ENCODE measurements at regions not wholly inside any gene's neighbourhood (a gene's known extent, or its start where the extent isn't known, plus 50 kb on each side); places are given as distances from the start of the nearest gene placed in this dataset.

- Mint-ChIP-seq H3K4me3 (no peak overlapping the region), H3K9me3 (no peaks in the 10 kb centered on the region), H3K27ac (no peak overlapping the region), H3K4me1 (no peaks in the 10 kb centered on the region), H3K36me3 (ENCODE audit: low read depth) (no peaks in the 10 kb centered on the region), H3K27me3 (peaks cover 24% of the 10 kb centered on the region)
- ATAC-seq (no peak), DNase-seq (no peak)
Observed at GRCh38 chr9:7360513-7360912, 439.1 kb downstream of the DMAC1 start.

- Mint-ChIP-seq H3K9me3 (no peaks in the 10 kb centered on the region), H3K4me1 (peaks cover 4% of the 10 kb centered on the region), H3K36me3 (ENCODE audit: low read depth) (no peaks in the 10 kb centered on the region), H3K27ac (no peak overlapping the region), H3K4me3 (no peak overlapping the region), H3K27me3 (peaks cover 33% of the 10 kb centered on the region)
- DNase-seq: no peak
- ATAC-seq: no peak
Observed at GRCh38 chr9:7358876-7359275, 440.7 kb downstream of the DMAC1 start.

- H3K4me1 Mint-ChIP-seq: peaks cover 4% of the 10 kb centered on the region
- H3K9me3 Mint-ChIP-seq: no peaks in the 10 kb centered on the region
- H3K4me3 Mint-ChIP-seq: no peak overlapping the region
- no peaks in the 10 kb centered on the region for H3K36me3 Mint-ChIP-seq (ENCODE audit: low read depth)
- peak overlapping the region; percentile 15 for H3K27ac Mint-ChIP-seq
- peaks cover 36% of the 10 kb centered on the region for H3K27me3 Mint-ChIP-seq
- DNase-seq: no peak
- ATAC-seq: peak; percentile 63
Observed at GRCh38 chr9:7354704-7355103, 444.9 kb downstream of the DMAC1 start.

GRCh38 chr9:7348692-7349091, 450.9 kb downstream of the DMAC1 start:
- ATAC-seq: no peak
- peaks cover 9% of the 10 kb centered on the region for H3K9me3 Mint-ChIP-seq
- no peak overlapping the region for H3K27ac Mint-ChIP-seq
- H3K36me3 Mint-ChIP-seq (ENCODE audit: low read depth): no peaks in the 10 kb centered on the region
- no peak for DNase-seq
- no peaks in the 10 kb centered on the region for H3K4me1 Mint-ChIP-seq
- peaks cover 19% of the 10 kb centered on the region for H3K27me3 Mint-ChIP-seq
- H3K4me3 Mint-ChIP-seq: no peak overlapping the region

GRCh38 chr9:7347556-7347955, 452.0 kb downstream of the DMAC1 start:
- peaks cover 9% of the 10 kb centered on the region for H3K9me3 Mint-ChIP-seq
- no peak overlapping the region for H3K4me3 Mint-ChIP-seq
- H3K4me1 Mint-ChIP-seq: no peaks in the 10 kb centered on the region

GRCh38 chr9:7346144-7346543, 453.4 kb downstream of the DMAC1 start:
- H3K4me3 Mint-ChIP-seq: no peak overlapping the region
- no peak overlapping the region for H3K27ac Mint-ChIP-seq
- H3K9me3 Mint-ChIP-seq: peaks cover 9% of the 10 kb centered on the region
- DNase-seq (no peak), ATAC-seq (no peak)
- H3K27me3 Mint-ChIP-seq: peaks cover 10% of the 10 kb centered on the region
- no peaks in the 10 kb centered on the region for H3K36me3 Mint-ChIP-seq (ENCODE audit: low read depth)
- H3K4me1 Mint-ChIP-seq: peaks cover 8% of the 10 kb centered on the region

More at GRCh38 chr9:7347556-7347955, 452.0 kb downstream of the DMAC1 start:
- Mint-ChIP-seq H3K27me3 (peaks cover 15% of the 10 kb centered on the region), H3K36me3 (ENCODE audit: low read depth) (no peaks in the 10 kb centered on the region), H3K27ac (no peak overlapping the region)
- DNase-seq (no peak), ATAC-seq (no peak)

- H3K4me1 Mint-ChIP-seq: peaks cover 8% of the 10 kb centered on the region
- no peaks in the 10 kb centered on the region for H3K36me3 Mint-ChIP-seq (ENCODE audit: low read depth)
- no peaks in the 10 kb centered on the region for H3K9me3 Mint-ChIP-seq
- H3K4me3 Mint-ChIP-seq: no peak overlapping the region
- H3K27me3 Mint-ChIP-seq: peaks cover 15% of the 10 kb centered on the region
- H3K27ac Mint-ChIP-seq: no peak overlapping the region
- DNase-seq (no peak), ATAC-seq (no peak)
Observed at GRCh38 chr9:7342736-7343135, 456.8 kb downstream of the DMAC1 start.

- ATAC-seq (no peak), DNase-seq (no peak)
- Mint-ChIP-seq H3K36me3 (ENCODE audit: low read depth) (no peaks in the 10 kb centered on the region), H3K27me3 (peaks cover 15% of the 10 kb centered on the region), H3K4me1 (peaks cover 8% of the 10 kb centered on the region), H3K4me3 (no peak overlapping the region), H3K9me3 (no peaks in the 10 kb centered on the region), H3K27ac (no peak overlapping the region)
Observed at GRCh38 chr9:7342229-7342628, 457.3 kb downstream of the DMAC1 start.

- Mint-ChIP-seq H3K36me3 (ENCODE audit: low read depth) (no peaks in the 10 kb centered on the region), H3K27me3 (peaks cover 15% of the 10 kb centered on the region), H3K4me1 (peaks cover 8% of the 10 kb centered on the region), H3K27ac (no peak overlapping the region), H3K4me3 (no peak overlapping the region), H3K9me3 (no peaks in the 10 kb centered on the region)
- DNase-seq (no peak), ATAC-seq (no peak)
Observed at GRCh38 chr9:7341571-7341970, 458.0 kb downstream of the DMAC1 start.

GRCh38 chr9:7340451-7340850, 459.1 kb downstream of the DMAC1 start:
- Mint-ChIP-seq H3K4me3 (no peak overlapping the region), H3K4me1 (peaks cover 8% of the 10 kb centered on the region), H3K27ac (no peak overlapping the region), H3K9me3 (no peaks in the 10 kb centered on the region), H3K36me3 (ENCODE audit: low read depth) (no peaks in the 10 kb centered on the region), H3K27me3 (peaks cover 15% of the 10 kb centered on the region)
- ATAC-seq (no peak), DNase-seq (no peak)

GRCh38 chr9:7338586-7339281, 460.8 kb downstream of the DMAC1 start:
- no peak for ATAC-seq
- H3K4me3 Mint-ChIP-seq: no peak overlapping the region

GRCh38 chr9:7336356-7337065, 463.1 kb downstream of the DMAC1 start:
- Mint-ChIP-seq H3K4me1 (no peaks in the 10 kb centered on the region), H3K4me3 (no peak overlapping the region), H3K27ac (no peak overlapping the region), H3K9me3 (no peaks in the 10 kb centered on the region), H3K36me3 (ENCODE audit: low read depth) (no peaks in the 10 kb centered on the region), H3K27me3 (peaks cover 11% of the 10 kb centered on the region)
- ATAC-seq: no peak
- DNase-seq: no peak

More at GRCh38 chr9:7338586-7339281, 460.8 kb downstream of the DMAC1 start:
- peaks cover 11% of the 10 kb centered on the region for H3K27me3 Mint-ChIP-seq
- H3K27ac Mint-ChIP-seq: no peak overlapping the region
- H3K4me1 Mint-ChIP-seq: peaks cover 8% of the 10 kb centered on the region
- no peaks in the 10 kb centered on the region for H3K36me3 Mint-ChIP-seq (ENCODE audit: low read depth)
- no peak for DNase-seq
- no peaks in the 10 kb centered on the region for H3K9me3 Mint-ChIP-seq

GRCh38 chr9:7333719-7334118, 465.9 kb downstream of the DMAC1 start:
- peaks cover 7% of the 10 kb centered on the region for H3K27me3 Mint-ChIP-seq
- no peaks in the 10 kb centered on the region for H3K9me3 Mint-ChIP-seq
- no peaks in the 10 kb centered on the region for H3K4me1 Mint-ChIP-seq
- DNase-seq (no peak), ATAC-seq (no peak)
- H3K4me3 Mint-ChIP-seq: no peak overlapping the region
- no peaks in the 10 kb centered on the region for H3K36me3 Mint-ChIP-seq (ENCODE audit: low read depth)
- no peak overlapping the region for H3K27ac Mint-ChIP-seq

- H3K27me3 Mint-ChIP-seq: peaks cover 5% of the 10 kb centered on the region
- ATAC-seq: no peak
- no peaks in the 10 kb centered on the region for H3K36me3 Mint-ChIP-seq (ENCODE audit: low read depth)
- H3K9me3 Mint-ChIP-seq: no peaks in the 10 kb centered on the region
- no peak overlapping the region for H3K4me3 Mint-ChIP-seq
- H3K4me1 Mint-ChIP-seq: no peaks in the 10 kb centered on the region
- H3K27ac Mint-ChIP-seq: no peak overlapping the region
- DNase-seq: no peak
Observed at GRCh38 chr9:7332780-7333179, 466.8 kb downstream of the DMAC1 start.

GRCh38 chr9:7328453-7328852, 471.1 kb downstream of the DMAC1 start:
- H3K4me1 Mint-ChIP-seq: no peaks in the 10 kb centered on the region
- no peak for ATAC-seq

More at GRCh38 chr9:7328453-7328852, 471.1 kb downstream of the DMAC1 start:
- DNase-seq: no peak
- Mint-ChIP-seq H3K9me3 (no peaks in the 10 kb centered on the region), H3K4me3 (no peak overlapping the region), H3K36me3 (ENCODE audit: low read depth) (no peaks in the 10 kb centered on the region), H3K27ac (no peak overlapping the region), H3K27me3 (peaks cover 8% of the 10 kb centered on the region)

All from activated naive CD8-positive, alpha-beta T cell treated with anti-CD3 and anti-CD28 coated beads, Interleukin-2, amount 50 U/mL, for 24 hours (primary cell).